ENCODE measurements at regions not wholly inside any gene's neighbourhood (a gene's known extent, or its start where the extent isn't known, plus 50 kb on each side); places are given as distances from the start of the nearest gene placed in this dataset.

- H3K4me3 ChIP-seq = no peak overlapping the region
- no peak for DNase-seq
- peaks cover 8% of the 10 kb centered on the region for H3K9me3 ChIP-seq
- no peaks in the 10 kb centered on the region for H3K27me3 ChIP-seq
- H3K36me3 ChIP-seq = no peaks in the 10 kb centered on the region
These were observed 75.0 kb upstream of the SORBS2 start for GRCh38 chr4:185886832-185887524.

- Histone ChIP-seq H3K9me3 (peaks cover 12% of the 10 kb centered on the region), H3K36me3 (no peaks in the 10 kb centered on the region), H3K27me3 (no peaks in the 10 kb centered on the region), H3K4me3 (no peak overlapping the region)
- DNase-seq = no peak
These were observed 76.7 kb upstream of the SORBS2 start for GRCh38 chr4:185888676-185889075.

GRCh38 chr4:185889585-185889984 lies 77.6 kb upstream of the SORBS2 start:
- no peak for DNase-seq
- Histone ChIP-seq H3K36me3 (no peaks in the 10 kb centered on the region), H3K27me3 (no peaks in the 10 kb centered on the region), H3K4me3 (no peak overlapping the region), H3K9me3 (peaks cover 14% of the 10 kb centered on the region)

- Histone ChIP-seq H3K9me3 (peaks cover 14% of the 10 kb centered on the region), H3K36me3 (no peaks in the 10 kb centered on the region)
These were observed 78.2 kb upstream of the SORBS2 start for GRCh38 chr4:185890196-185890595.

GRCh38 chr4:185892165-185892564 lies 80.2 kb upstream of the SORBS2 start:
- Histone ChIP-seq H3K4me3 (no peak overlapping the region), H3K9me3 (peaks cover 14% of the 10 kb centered on the region), H3K36me3 (no peaks in the 10 kb centered on the region), H3K27me3 (no peaks in the 10 kb centered on the region)
- DNase-seq = no peak

More at GRCh38 chr4:185890196-185890595, 78.2 kb upstream of the SORBS2 start:
- no peak overlapping the region for H3K4me3 ChIP-seq
- no peaks in the 10 kb centered on the region for H3K27me3 ChIP-seq
- no peak for DNase-seq

GRCh38 chr4:185893500-185893899 lies 81.5 kb upstream of the SORBS2 start:
- no peak for DNase-seq
- H3K27me3 ChIP-seq = no peaks in the 10 kb centered on the region
- peaks cover 8% of the 10 kb centered on the region for H3K9me3 ChIP-seq
- no peaks in the 10 kb centered on the region for H3K36me3 ChIP-seq
- no peak overlapping the region for H3K4me3 ChIP-seq

- DNase-seq = no peak
- Histone ChIP-seq H3K4me3 (no peak overlapping the region), H3K27me3 (no peaks in the 10 kb centered on the region), H3K36me3 (no peaks in the 10 kb centered on the region), H3K9me3 (peaks cover 5% of the 10 kb centered on the region; the same call in 1 of the 2 replicates)
These were observed 82.5 kb upstream of the SORBS2 start for GRCh38 chr4:185894481-185894880.

GRCh38 chr4:185895351-185895750 lies 83.4 kb upstream of the SORBS2 start:
- Histone ChIP-seq H3K36me3 (no peaks in the 10 kb centered on the region), H3K9me3 (peaks cover 5% of the 10 kb centered on the region; the same call in 1 of the 2 replicates), H3K27me3 (no peaks in the 10 kb centered on the region), H3K4me3 (no peak overlapping the region)
- DNase-seq = no peak

GRCh38 chr4:185895866-185896265 lies 83.9 kb upstream of the SORBS2 start:
- no peak for DNase-seq
- Histone ChIP-seq H3K27me3 (no peaks in the 10 kb centered on the region), H3K36me3 (no peaks in the 10 kb centered on the region), H3K4me3 (no peak overlapping the region), H3K9me3 (peaks cover 5% of the 10 kb centered on the region; the same call in 1 of the 2 replicates)

GRCh38 chr4:185896817-185897488 lies 85.0 kb upstream of the SORBS2 start:
- Histone ChIP-seq H3K4me3 (no peak overlapping the region), H3K36me3 (no peaks in the 10 kb centered on the region), H3K9me3 (peaks cover 5% of the 10 kb centered on the region; the same call in 1 of the 2 replicates), H3K27me3 (no peaks in the 10 kb centered on the region)
- DNase-seq = no peak

GRCh38 chr4:185898413-185898812 lies 86.4 kb upstream of the SORBS2 start:
- no peaks in the 10 kb centered on the region for H3K36me3 ChIP-seq
- peaks cover 4% of the 10 kb centered on the region; the same call in 1 of the 2 replicates for H3K9me3 ChIP-seq
- no peaks in the 10 kb centered on the region for H3K27me3 ChIP-seq
- DNase-seq = no peak
- no peak overlapping the region for H3K4me3 ChIP-seq

GRCh38 chr4:185899833-185900232 lies 87.8 kb upstream of the SORBS2 start:
- Histone ChIP-seq H3K36me3 (no peaks in the 10 kb centered on the region), H3K9me3 (no peaks in the 10 kb centered on the region), H3K4me3 (no peak overlapping the region), H3K27me3 (no peaks in the 10 kb centered on the region)
- DNase-seq = no peak

GRCh38 chr4:185902654-185903053 lies 90.7 kb upstream of the SORBS2 start:
- H3K27me3 ChIP-seq = no peaks in the 10 kb centered on the region
- DNase-seq = peak; percentile 11
- no peaks in the 10 kb centered on the region for H3K9me3 ChIP-seq
- no peaks in the 10 kb centered on the region for H3K36me3 ChIP-seq
- H3K4me3 ChIP-seq = no peak overlapping the region

- Histone ChIP-seq H3K27me3 (no peaks in the 10 kb centered on the region), H3K4me3 (no peak overlapping the region), H3K36me3 (no peaks in the 10 kb centered on the region), H3K9me3 (no peaks in the 10 kb centered on the region)
- no peak for DNase-seq
These were observed 91.2 kb upstream of the SORBS2 start for GRCh38 chr4:185903205-185903604.

- Histone ChIP-seq H3K36me3 (no peaks in the 10 kb centered on the region), H3K4me3 (no peak overlapping the region), H3K9me3 (no peaks in the 10 kb centered on the region), H3K27me3 (no peaks in the 10 kb centered on the region)
- DNase-seq = no peak
These were observed 92.4 kb upstream of the SORBS2 start for GRCh38 chr4:185904381-185904780.

- H3K9me3 ChIP-seq = no peaks in the 10 kb centered on the region
- no peak overlapping the region for H3K4me3 ChIP-seq
- no peak for DNase-seq
- H3K27me3 ChIP-seq = no peaks in the 10 kb centered on the region
- H3K36me3 ChIP-seq = no peaks in the 10 kb centered on the region
These were observed 98.0 kb upstream of the SORBS2 start for GRCh38 chr4:185909972-185910371.

- no peak for DNase-seq
- H3K4me3 ChIP-seq = no peak overlapping the region
- no peaks in the 10 kb centered on the region for H3K36me3 ChIP-seq
- no peaks in the 10 kb centered on the region for H3K9me3 ChIP-seq
- no peaks in the 10 kb centered on the region for H3K27me3 ChIP-seq
These were observed 99.6 kb upstream of the SORBS2 start for GRCh38 chr4:185911556-185912064.

GRCh38 chr4:185912779-185913178 lies 100.8 kb upstream of the SORBS2 start:
- Histone ChIP-seq H3K36me3 (no peaks in the 10 kb centered on the region), H3K9me3 (no peaks in the 10 kb centered on the region), H3K4me3 (no peak overlapping the region), H3K27me3 (no peaks in the 10 kb centered on the region)
- no peak for DNase-seq

Measured in MG63 (cell line).